NCI-H1048 (cell line): ENCODE measurements at regions not wholly inside any gene's neighbourhood (a gene's known extent, or its start where the extent isn't known, plus 50 kb on each side); places are given as distances from the start of the nearest gene placed in this dataset.

Source experiments
- DNase-seq: peaks from one replicate; lab custom pipeline; 2025; lab: John Stamatoyannopoulos, UW

GRCh38 chr11:128039140-128040021 is 548.0 kb downstream of the ETS1 start:
- no peak for DNase-seq

GRCh38 chr11:128036556-128037093 is 550.7 kb downstream of the ETS1 start:
- DNase-seq = no peak

- DNase-seq = no peak
These were observed 551.4 kb downstream of the ETS1 start for GRCh38 chr11:128036006-128036405.

- peak; percentile 42 for DNase-seq
These were observed 555.7 kb downstream of the ETS1 start for GRCh38 chr11:128031538-128032134.

- no peak for DNase-seq
These were observed 558.1 kb downstream of the ETS1 start for GRCh38 chr11:128029219-128029722.

GRCh38 chr11:128026596-128026995 is 560.8 kb downstream of the ETS1 start:
- DNase-seq = no peak

GRCh38 chr11:128022761-128023160 is 564.6 kb downstream of the ETS1 start:
- DNase-seq = no peak

GRCh38 chr11:128022007-128022368 is 565.4 kb downstream of the ETS1 start:
- DNase-seq = no peak

- DNase-seq = no peak
These were observed 565.9 kb downstream of the ETS1 start for GRCh38 chr11:128021349-128022006.

GRCh38 chr11:128018692-128019091 is 568.7 kb downstream of the ETS1 start:
- no peak for DNase-seq

GRCh38 chr11:128005562-128005961 is 581.8 kb downstream of the ETS1 start:
- no peak for DNase-seq

- DNase-seq = no peak
These were observed 588.9 kb downstream of the ETS1 start for GRCh38 chr11:127998421-127998820.

GRCh38 chr11:127997594-127997993 is 589.8 kb downstream of the ETS1 start:
- no peak for DNase-seq

GRCh38 chr11:127996825-127997224 is 590.5 kb downstream of the ETS1 start:
- DNase-seq = no peak

GRCh38 chr11:127995921-127996320 is 591.4 kb downstream of the ETS1 start:
- no peak for DNase-seq

- DNase-seq = no peak
These were observed 592.6 kb downstream of the ETS1 start for GRCh38 chr11:127994736-127995135.

- no peak for DNase-seq
These were observed 593.6 kb downstream of the ETS1 start for GRCh38 chr11:127993788-127994187.

- no peak for DNase-seq
These were observed 594.1 kb downstream of the ETS1 start for GRCh38 chr11:127993281-127993680.

- DNase-seq = no peak
These were observed 601.3 kb downstream of the ETS1 start for GRCh38 chr11:127986073-127986472.

- DNase-seq = no peak
These were observed 614.5 kb downstream of the ETS1 start for GRCh38 chr11:127972816-127973215.

- DNase-seq = no peak
These were observed 615.9 kb downstream of the ETS1 start for GRCh38 chr11:127971448-127971847.

GRCh38 chr11:127966821-127967220 is 620.5 kb downstream of the ETS1 start:
- no peak for DNase-seq
